Stomach (tissue), 8 donors: ENCODE measurements at regions not wholly inside any gene's neighbourhood (a gene's known extent, or its start where the extent isn't known, plus 50 kb on each side); places are given as distances from the start of the nearest gene placed in this dataset.

Source experiments
- DNase-seq, 2 donors: peaks; one replicate each; pipeline versions ENCODE4 v3.0.0 to v3.0.0-alpha.2; 2013 to 2019
- H3K27ac ChIP-seq, 5 donors: fragments of 200-600 bp in 4 of 5; sonication (generic) in 4 of 5; one replicate each; pipeline ENCODE4 v1.5.1; 2013 to 2019; ENCODE audit warnings: mild to moderate bottlenecking in 1 of 5, moderate library complexity in 1 of 5
- H3K27me3 ChIP-seq, 3 donors: fragments of 200-600 bp; sonication (generic); one replicate each; pipeline ENCODE4 v1.5.1; 2017 to 2019; ENCODE audit warnings: mixed run types in 1 of 3
- H3K36me3 ChIP-seq, 4 donors: fragments of 200-600 bp; sonication (generic); 1 replicate in 3 of 4; 2 replicates in 1 of 4; pipeline ENCODE4 v1.5.1; 2016 to 2019
- H3K4me1 ChIP-seq, 4 donors: fragments of 200-600 bp; sonication (generic); one replicate each; pipeline ENCODE4 v1.5.1; 2016 to 2019
- H3K4me3 ChIP-seq, 4 donors: fragments of 200-600 bp; sonication (generic) in 3 of 4; one replicate each; pipeline ENCODE4 v1.5.1; 2016 to 2019; ENCODE audit warnings: mild to moderate bottlenecking in 1 of 4
- H3K9me3 ChIP-seq, 4 donors: fragments of 200-600 bp; sonication (generic); one replicate each; pipeline ENCODE4 v1.5.1; 2016 to 2019
- CTCF ChIP-seq, 7 experiments: fragments of 450-650 bp in 4 of 7; fragments of 200-600 bp in 3 of 7; sonication (generic) in 3 of 7; IDR thresholded peaks; one replicate each; pipeline ENCODE4 v1.5.1; 2016 to 2019; ENCODE audit warnings: antibody characterized with exemption in 7 of 7, control low read depth in 2 of 7, mild to moderate bottlenecking in 1 of 7
- EP300 ChIP-seq: sonication (generic); formaldehyde crosslinking; IDR thresholded peaks from one replicate; pipeline ENCODE4 v1.6.1; 2017; ENCODE audit warnings: antibody characterized with exemption
- POLR2A ChIP-seq, 4 donors: fragments of 450-650 bp; IDR thresholded peaks; one replicate each; pipeline ENCODE4 v1.6.1; 2016; ENCODE audit warnings: antibody characterized with exemption in 4 of 4, control low read depth in 2 of 4, mild to moderate bottlenecking in 1 of 4, moderate library complexity in 1 of 4
- POLR2AphosphoS5 ChIP-seq, 3 donors: sonication (generic); formaldehyde crosslinking; IDR thresholded peaks; one replicate each; pipeline ENCODE4 v1.6.1; 2016; ENCODE audit warnings: antibody characterized with exemption in 3 of 3
- WGBS, 5 donors: extraction: QIAGEN DNeasy Blood & Tissue Kit in 3 of 5; methylation state at CpG; one replicate each; pipeline versions ENCODE4 v1.1.5 to v1.1.7; 2013 to 2018; 5-methylcytosine and 5-hydroxymethylcytosine counted together
- intact Hi-C: fragments of 100-400 bp; cut with DNase I; formaldehyde crosslinking; loops from one replicate; pipeline ENCODE4 v1.15.1; 2023; ENCODE audit warnings: low total_unique reads
- donor health status: healthy with polysubstance abuse.
- donor health status: Bipolar disorder and iron deficiency.
- donor health status: healthy.

- intact Hi-C loops = no loop called here
These were observed 116.9 kb upstream of the CCDC196 start for GRCh38 chr14:66369157-66369697.

GRCh38 chr14:66371776-66372175 is 114.4 kb upstream of the CCDC196 start:
- no peak for DNase-seq
- H3K4me1 ChIP-seq = no peaks in the 10 kb centered on the region
- intact Hi-C loops = no loop called here
- no peaks in the 10 kb centered on the region for H3K27me3 ChIP-seq
- H3K36me3 ChIP-seq = no peaks in the 10 kb centered on the region
- no peak overlapping the region for H3K4me3 ChIP-seq
- no peak for TF ChIP-seq POLR2AphosphoS5 (IDR thresholded peaks at IDR 0.05)
- no peak for TF ChIP-seq CTCF (IDR thresholded peaks at IDR 0.05)
- TF ChIP-seq EP300 = no peak
- TF ChIP-seq POLR2A (IDR thresholded peaks at IDR 0.05) = no peak
- H3K27ac ChIP-seq = no peak overlapping the region
- WGBS, 5 donors = 50 to 72% (median 62%) methylated on average over 2 of the region's 2 CpGs
- H3K9me3 ChIP-seq = no peaks in the 10 kb centered on the region

More at GRCh38 chr14:66369157-66369697, 116.9 kb upstream of the CCDC196 start:
- H3K36me3 ChIP-seq = no peaks in the 10 kb centered on the region
- no peaks in the 10 kb centered on the region for H3K9me3 ChIP-seq
- WGBS, 5 donors = 49 to 70% (median 57%) methylated on average over 4 of the region's 4 CpGs
- DNase-seq = no peak
- no peak overlapping the region for H3K4me3 ChIP-seq
- H3K27ac ChIP-seq = no peak overlapping the region
- no peaks in the 10 kb centered on the region for H3K4me1 ChIP-seq
- no peak for TF ChIP-seq EP300
- TF ChIP-seq POLR2AphosphoS5 (IDR thresholded peaks at IDR 0.05) = no peak
- H3K27me3 ChIP-seq = no peaks in the 10 kb centered on the region

- TF ChIP-seq CTCF (IDR thresholded peaks at IDR 0.05) (no peak), POLR2A (IDR thresholded peaks at IDR 0.05) (no peak), POLR2AphosphoS5 (IDR thresholded peaks at IDR 0.05) (no peak), EP300 (no peak)
- Histone ChIP-seq H3K4me3 (no peak overlapping the region), H3K27me3 (no peaks in the 10 kb centered on the region), H3K9me3 (no peaks in the 10 kb centered on the region), H3K27ac (no peak overlapping the region), H3K4me1 (peaks cover 4 to 15% (median 9%) of the 10 kb centered on the region in 4 donors), H3K36me3 (no peaks in the 10 kb centered on the region)
- WGBS, 5 donors = 79 to 90% (median 85%) methylated on average over 5 of the region's 5 CpGs
- DNase-seq = no peak
- intact Hi-C loops = no loop called here
These were observed 110.9 kb upstream of the CCDC196 start for GRCh38 chr14:66375046-66375964.

- TF ChIP-seq CTCF (IDR thresholded peaks at IDR 0.05) (no peak), EP300 (no peak), POLR2AphosphoS5 (IDR thresholded peaks at IDR 0.05) (no peak), POLR2A (IDR thresholded peaks at IDR 0.05) (no peak)
- 86 to 98% (median 93%) methylated on average over 1 of the region's 1 CpG for WGBS, 5 donors
These were observed 108.6 kb upstream of the CCDC196 start for GRCh38 chr14:66377574-66377973.

More at GRCh38 chr14:66377574-66377973, 108.6 kb upstream of the CCDC196 start:
- no peak for DNase-seq
- Histone ChIP-seq H3K4me1 (peaks cover 4 to 16% (median 9%) of the 10 kb centered on the region in 4 donors), H3K27ac (no peak overlapping the region), H3K27me3 (no peaks in the 10 kb centered on the region), H3K4me3 (no peak overlapping the region), H3K36me3 (no peaks in the 10 kb centered on the region), H3K9me3 (no peaks in the 10 kb centered on the region)
- intact Hi-C loops = no loop called here
